ENCODE measurements at regions not wholly inside any gene's neighbourhood (a gene's known extent, or its start where the extent isn't known, plus 50 kb on each side); places are given as distances from the start of the nearest gene placed in this dataset.

- no peaks in the 10 kb centered on the region for H3K9me3 ChIP-seq (ENCODE audit: control insufficient read depth, low read length)
- H3K36me3 ChIP-seq (ENCODE audit: control insufficient read depth, insufficient read depth, low read length): no peaks in the 10 kb centered on the region
- WGBS, 2 experiments: 55 to 56% methylated on average over 19 of the region's 19 CpGs
- no peaks in the 10 kb centered on the region for H3K27me3 ChIP-seq (ENCODE audit: control insufficient read depth, insufficient read depth, low read length, poor library complexity, severe bottlenecking)
- no peak overlapping the region for H3K27ac ChIP-seq (ENCODE audit: insufficient read depth, low read depth, low read length, poor library complexity, severe bottlenecking)
- no peak overlapping the region for H3K4me3 ChIP-seq (ENCODE audit: insufficient read depth, low read depth, low read length)
- H3K4me1 ChIP-seq (ENCODE audit: control insufficient read depth, insufficient read depth, low read length): peaks cover 4% of the 10 kb centered on the region
These were observed 592.7 kb upstream of the BRINP1 start for GRCh38 chr9:119961774-119962424.

GRCh38 chr9:119959846-119960545 is 590.8 kb upstream of the BRINP1 start:
- Histone ChIP-seq H3K27ac (ENCODE audit: insufficient read depth, low read depth, low read length, poor library complexity, severe bottlenecking) (no peak overlapping the region), H3K4me1 (ENCODE audit: control insufficient read depth, insufficient read depth, low read length) (peaks cover 4% of the 10 kb centered on the region), H3K4me3 (ENCODE audit: insufficient read depth, low read depth, low read length) (no peak overlapping the region), H3K9me3 (ENCODE audit: control insufficient read depth, low read length) (no peaks in the 10 kb centered on the region), H3K36me3 (ENCODE audit: control insufficient read depth, insufficient read depth, low read length) (no peaks in the 10 kb centered on the region), H3K27me3 (ENCODE audit: control insufficient read depth, insufficient read depth, low read length, poor library complexity, severe bottlenecking) (no peaks in the 10 kb centered on the region)
- 91 to 94% methylated on average over 5 to 6 of the region's 6 CpGs for WGBS, 2 experiments

- Histone ChIP-seq H3K27me3 (ENCODE audit: control insufficient read depth, insufficient read depth, low read length, poor library complexity, severe bottlenecking) (no peaks in the 10 kb centered on the region), H3K36me3 (ENCODE audit: control insufficient read depth, insufficient read depth, low read length) (no peaks in the 10 kb centered on the region), H3K9me3 (ENCODE audit: control insufficient read depth, low read length) (no peaks in the 10 kb centered on the region), H3K27ac (ENCODE audit: insufficient read depth, low read depth, low read length, poor library complexity, severe bottlenecking) (no peak overlapping the region), H3K4me1 (ENCODE audit: control insufficient read depth, insufficient read depth, low read length) (no peaks in the 10 kb centered on the region), H3K4me3 (ENCODE audit: insufficient read depth, low read depth, low read length) (no peak overlapping the region)
- 100% methylated on average over 2 of the region's 2 CpGs; no CpG with 5 or more reads in 1 of the 2 experiments for WGBS, 2 experiments
These were observed 586.9 kb upstream of the BRINP1 start for GRCh38 chr9:119956111-119956510.

GRCh38 chr9:119955276-119955675 is 586.0 kb upstream of the BRINP1 start:
- Histone ChIP-seq H3K9me3 (ENCODE audit: control insufficient read depth, low read length) (no peaks in the 10 kb centered on the region), H3K36me3 (ENCODE audit: control insufficient read depth, insufficient read depth, low read length) (no peaks in the 10 kb centered on the region), H3K27ac (ENCODE audit: insufficient read depth, low read depth, low read length, poor library complexity, severe bottlenecking) (no peak overlapping the region), H3K4me3 (ENCODE audit: insufficient read depth, low read depth, low read length) (no peak overlapping the region), H3K4me1 (ENCODE audit: control insufficient read depth, insufficient read depth, low read length) (no peaks in the 10 kb centered on the region), H3K27me3 (ENCODE audit: control insufficient read depth, insufficient read depth, low read length, poor library complexity, severe bottlenecking) (no peaks in the 10 kb centered on the region)
- 86 to 100% methylated on average over 1 to 3 of the region's 3 CpGs for WGBS, 2 experiments

- H3K4me3 ChIP-seq (ENCODE audit: insufficient read depth, low read depth, low read length): no peak overlapping the region
- no peaks in the 10 kb centered on the region for H3K4me1 ChIP-seq (ENCODE audit: control insufficient read depth, insufficient read depth, low read length)
- no peaks in the 10 kb centered on the region for H3K9me3 ChIP-seq (ENCODE audit: control insufficient read depth, low read length)
- WGBS, 2 experiments: 92 to 99% methylated on average over 3 of the region's 3 CpGs
- H3K36me3 ChIP-seq (ENCODE audit: control insufficient read depth, insufficient read depth, low read length): no peaks in the 10 kb centered on the region
- no peak overlapping the region for H3K27ac ChIP-seq (ENCODE audit: insufficient read depth, low read depth, low read length, poor library complexity, severe bottlenecking)
- no peaks in the 10 kb centered on the region for H3K27me3 ChIP-seq (ENCODE audit: control insufficient read depth, insufficient read depth, low read length, poor library complexity, severe bottlenecking)
These were observed 582.4 kb upstream of the BRINP1 start for GRCh38 chr9:119951591-119951990.

- H3K27me3 ChIP-seq (ENCODE audit: control insufficient read depth, insufficient read depth, low read length, poor library complexity, severe bottlenecking): no peaks in the 10 kb centered on the region
- no peak overlapping the region for H3K27ac ChIP-seq (ENCODE audit: insufficient read depth, low read depth, low read length, poor library complexity, severe bottlenecking)
- WGBS, 2 experiments: 82 to 92% methylated on average over 1 of the region's 1 CpG
- H3K36me3 ChIP-seq (ENCODE audit: control insufficient read depth, insufficient read depth, low read length): no peaks in the 10 kb centered on the region
- no peaks in the 10 kb centered on the region for H3K4me1 ChIP-seq (ENCODE audit: control insufficient read depth, insufficient read depth, low read length)
- no peaks in the 10 kb centered on the region for H3K9me3 ChIP-seq (ENCODE audit: control insufficient read depth, low read length)
- no peak overlapping the region for H3K4me3 ChIP-seq (ENCODE audit: insufficient read depth, low read depth, low read length)
These were observed 581.9 kb upstream of the BRINP1 start for GRCh38 chr9:119951090-119951489.

- Histone ChIP-seq H3K4me3 (ENCODE audit: insufficient read depth, low read depth, low read length) (no peak overlapping the region), H3K27me3 (ENCODE audit: control insufficient read depth, insufficient read depth, low read length, poor library complexity, severe bottlenecking) (no peaks in the 10 kb centered on the region), H3K36me3 (ENCODE audit: control insufficient read depth, insufficient read depth, low read length) (no peaks in the 10 kb centered on the region), H3K4me1 (ENCODE audit: control insufficient read depth, insufficient read depth, low read length) (peaks cover 5% of the 10 kb centered on the region), H3K27ac (ENCODE audit: insufficient read depth, low read depth, low read length, poor library complexity, severe bottlenecking) (no peak overlapping the region), H3K9me3 (ENCODE audit: control insufficient read depth, low read length) (no peaks in the 10 kb centered on the region)
- 92 to 93% methylated on average over 7 of the region's 7 CpGs for WGBS, 2 experiments
These were observed 576.5 kb upstream of the BRINP1 start for GRCh38 chr9:119945686-119946085.

GRCh38 chr9:119941091-119941490 is 571.9 kb upstream of the BRINP1 start:
- Histone ChIP-seq H3K27ac (ENCODE audit: insufficient read depth, low read depth, low read length, poor library complexity, severe bottlenecking) (no peak overlapping the region), H3K36me3 (ENCODE audit: control insufficient read depth, insufficient read depth, low read length) (no peaks in the 10 kb centered on the region), H3K27me3 (ENCODE audit: control insufficient read depth, insufficient read depth, low read length, poor library complexity, severe bottlenecking) (no peaks in the 10 kb centered on the region), H3K4me1 (ENCODE audit: control insufficient read depth, insufficient read depth, low read length) (peaks cover 9% of the 10 kb centered on the region), H3K9me3 (ENCODE audit: control insufficient read depth, low read length) (no peaks in the 10 kb centered on the region), H3K4me3 (ENCODE audit: insufficient read depth, low read depth, low read length) (no peak overlapping the region)
- WGBS, 2 experiments: 14 to 26% methylated on average over 1 of the region's 1 CpG

- Histone ChIP-seq H3K27ac (ENCODE audit: insufficient read depth, low read depth, low read length, poor library complexity, severe bottlenecking) (no peak overlapping the region), H3K4me1 (ENCODE audit: control insufficient read depth, insufficient read depth, low read length) (peaks cover 9% of the 10 kb centered on the region), H3K9me3 (ENCODE audit: control insufficient read depth, low read length) (no peaks in the 10 kb centered on the region), H3K27me3 (ENCODE audit: control insufficient read depth, insufficient read depth, low read length, poor library complexity, severe bottlenecking) (no peaks in the 10 kb centered on the region), H3K4me3 (ENCODE audit: insufficient read depth, low read depth, low read length) (no peak overlapping the region), H3K36me3 (ENCODE audit: control insufficient read depth, insufficient read depth, low read length) (no peaks in the 10 kb centered on the region)
- WGBS, 2 experiments: 81 to 91% methylated on average over 2 of the region's 2 CpGs
These were observed 569.6 kb upstream of the BRINP1 start for GRCh38 chr9:119938871-119939270.

- Histone ChIP-seq H3K36me3 (ENCODE audit: control insufficient read depth, insufficient read depth, low read length) (no peaks in the 10 kb centered on the region), H3K27me3 (ENCODE audit: control insufficient read depth, insufficient read depth, low read length, poor library complexity, severe bottlenecking) (no peaks in the 10 kb centered on the region), H3K4me3 (ENCODE audit: insufficient read depth, low read depth, low read length) (no peak overlapping the region), H3K9me3 (ENCODE audit: control insufficient read depth, low read length) (no peaks in the 10 kb centered on the region), H3K27ac (ENCODE audit: insufficient read depth, low read depth, low read length, poor library complexity, severe bottlenecking) (no peak overlapping the region), H3K4me1 (ENCODE audit: control insufficient read depth, insufficient read depth, low read length) (no peaks in the 10 kb centered on the region)
- WGBS, 2 experiments: 88 to 93% methylated on average over 4 of the region's 4 CpGs
These were observed 565.3 kb upstream of the BRINP1 start for GRCh38 chr9:119934497-119934896.

All from ectodermal cell (in vitro differentiated cells).